C4-2B (cell line): ENCODE measurements at regions not wholly inside any gene's neighbourhood (a gene's known extent, or its start where the extent isn't known, plus 50 kb on each side); places are given as distances from the start of the nearest gene placed in this dataset.

ENCODE experiments used
- ZFX ChIP-seq: fragments of 450-650 bp; IDR thresholded peaks from 2 replicates; pipeline ENCODE4 v1.6.1; 2017
- TF ChIP-seq, protein P1 (sequence below): fragments of 450-650 bp; conservative IDR thresholded peaks from 2 replicates; pipeline ENCODE4 v1.5.1; 2017; ENCODE audit warnings: mild to moderate bottlenecking

DNA sequence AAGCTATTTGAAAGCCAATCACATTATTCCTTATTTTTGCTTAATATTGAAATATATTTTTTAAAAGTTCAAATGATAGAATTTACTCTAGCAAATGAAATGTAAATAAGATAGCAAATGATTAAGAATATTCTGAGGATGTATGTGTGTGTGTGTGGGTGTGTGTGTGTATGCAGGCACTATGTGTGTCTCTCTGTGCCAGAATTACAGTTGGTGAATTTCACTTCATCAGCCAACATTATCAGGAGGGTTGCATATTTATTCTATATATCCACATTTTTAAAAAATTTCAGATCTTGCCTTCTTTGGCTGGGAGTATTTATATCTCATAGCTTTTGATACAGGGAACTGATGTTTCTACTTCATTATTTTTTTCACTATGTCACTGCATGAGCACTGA, 274.9 kb upstream of the SOX5 start:
- TF ChIP-seq, protein P1, sequence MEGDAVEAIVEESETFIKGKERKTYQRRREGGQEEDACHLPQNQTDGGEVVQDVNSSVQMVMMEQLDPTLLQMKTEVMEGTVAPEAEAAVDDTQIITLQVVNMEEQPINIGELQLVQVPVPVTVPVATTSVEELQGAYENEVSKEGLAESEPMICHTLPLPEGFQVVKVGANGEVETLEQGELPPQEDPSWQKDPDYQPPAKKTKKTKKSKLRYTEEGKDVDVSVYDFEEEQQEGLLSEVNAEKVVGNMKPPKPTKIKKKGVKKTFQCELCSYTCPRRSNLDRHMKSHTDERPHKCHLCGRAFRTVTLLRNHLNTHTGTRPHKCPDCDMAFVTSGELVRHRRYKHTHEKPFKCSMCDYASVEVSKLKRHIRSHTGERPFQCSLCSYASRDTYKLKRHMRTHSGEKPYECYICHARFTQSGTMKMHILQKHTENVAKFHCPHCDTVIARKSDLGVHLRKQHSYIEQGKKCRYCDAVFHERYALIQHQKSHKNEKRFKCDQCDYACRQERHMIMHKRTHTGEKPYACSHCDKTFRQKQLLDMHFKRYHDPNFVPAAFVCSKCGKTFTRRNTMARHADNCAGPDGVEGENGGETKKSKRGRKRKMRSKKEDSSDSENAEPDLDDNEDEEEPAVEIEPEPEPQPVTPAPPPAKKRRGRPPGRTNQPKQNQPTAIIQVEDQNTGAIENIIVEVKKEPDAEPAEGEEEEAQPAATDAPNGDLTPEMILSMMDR, result no peak
- no peak for TF ChIP-seq ZFX
